Loucy (cell line): ENCODE measurements at regions not wholly inside any gene's neighbourhood (a gene's known extent, or its start where the extent isn't known, plus 50 kb on each side); places are given as distances from the start of the nearest gene placed in this dataset.

Source experiments
- H2AFZ ChIP-seq: fragments of 200-600 bp; sonication (generic); 2 replicates; pipeline ENCODE4 v1.6.0; 2016; ENCODE audit warnings: antibody characterized with exemption, mild to moderate bottlenecking, low read length, moderate library complexity
- H3F3A ChIP-seq: fragments of 200-600 bp; 2 replicates; pipeline ENCODE4 v1.6.0; 2016; ENCODE audit warnings: antibody characterized with exemption, low read depth, mild to moderate bottlenecking
- H3K27me3 ChIP-seq: fragments of 200-600 bp; sonication (generic); 2 replicates; pipeline ENCODE4 v1.6.1; 2014; ENCODE audit warnings: low read length, mild to moderate bottlenecking; ENCODE audit not compliant: insufficient read depth, poor library complexity, severe bottlenecking
- H3K36me3 ChIP-seq: fragments of 200-600 bp; sonication (generic); 2 replicates; pipeline ENCODE4 v1.6.1; 2016; ENCODE audit warnings: low read length; ENCODE audit not compliant: insufficient read depth
- H3K4me1 ChIP-seq: fragments of 200-600 bp; sonication (generic); 2 replicates; pipeline ENCODE4 v1.5.1; 2014; ENCODE audit warnings: low read length, mild to moderate bottlenecking; ENCODE audit not compliant: insufficient read depth, poor library complexity, severe bottlenecking
- H3K4me2 ChIP-seq: fragments of 200-600 bp; sonication (generic); 2 replicates; pipeline ENCODE4 v1.6.0; 2014; ENCODE audit warnings: antibody characterized with exemption, low read length, low read depth, mild to moderate bottlenecking; ENCODE audit not compliant: poor library complexity, severe bottlenecking
- H3K4me3 ChIP-seq: fragments of 200-600 bp; sonication (generic); 2 replicates; pipeline ENCODE4 v1.5.1; 2014; ENCODE audit warnings: low read length, mild to moderate bottlenecking, mixed read lengths; ENCODE audit not compliant: poor library complexity, severe bottlenecking
- H3K79me2 ChIP-seq: fragments of 200-600 bp; sonication (generic); 2 replicates; pipeline ENCODE4 v1.6.1; 2014; ENCODE audit warnings: low read length; ENCODE audit not compliant: insufficient read depth
- H3K9ac ChIP-seq: fragments of 200-600 bp; sonication (generic); 2 replicates; pipeline ENCODE4 v1.6.0; 2014; ENCODE audit warnings: mild to moderate bottlenecking, low read depth, low read length, moderate library complexity; ENCODE audit not compliant: poor library complexity, severe bottlenecking
- H3K9me2 ChIP-seq: fragments of 200-600 bp; sonication (generic); replicated peaks from 2 replicates; pipeline ENCODE4 v1.6.1; 2016; ENCODE audit warnings: low read depth, low read length, mixed read lengths
- H3K9me3 ChIP-seq: fragments of 200-600 bp; sonication (generic); 2 replicates; pipeline ENCODE4 v1.6.1; 2014; ENCODE audit warnings: mild to moderate bottlenecking, antibody characterized with exemption, low read length, low read depth; ENCODE audit not compliant: insufficient read depth
- H4K20me1 ChIP-seq: fragments of 200-600 bp; sonication (generic); 2 replicates; pipeline ENCODE4 v1.6.0; 2014; ENCODE audit warnings: antibody characterized with exemption, low read length, mild to moderate bottlenecking; ENCODE audit not compliant: insufficient read depth, poor library complexity, severe bottlenecking
- CTCF ChIP-seq: fragments of 200-600 bp; sonication (generic); conservative IDR thresholded peaks from 2 replicates; pipeline ENCODE4 v1.5.1; 2014; ENCODE audit warnings: mild to moderate bottlenecking, antibody characterized with exemption, low read length
- EZH2phosphoT487 ChIP-seq: fragments of 200-600 bp; IDR thresholded peaks from 2 replicates; pipeline ENCODE4 v1.6.1; 2018; ENCODE audit warnings: antibody characterized with exemption, mild to moderate bottlenecking, moderate library complexity, borderline replicate concordance

DNA sequence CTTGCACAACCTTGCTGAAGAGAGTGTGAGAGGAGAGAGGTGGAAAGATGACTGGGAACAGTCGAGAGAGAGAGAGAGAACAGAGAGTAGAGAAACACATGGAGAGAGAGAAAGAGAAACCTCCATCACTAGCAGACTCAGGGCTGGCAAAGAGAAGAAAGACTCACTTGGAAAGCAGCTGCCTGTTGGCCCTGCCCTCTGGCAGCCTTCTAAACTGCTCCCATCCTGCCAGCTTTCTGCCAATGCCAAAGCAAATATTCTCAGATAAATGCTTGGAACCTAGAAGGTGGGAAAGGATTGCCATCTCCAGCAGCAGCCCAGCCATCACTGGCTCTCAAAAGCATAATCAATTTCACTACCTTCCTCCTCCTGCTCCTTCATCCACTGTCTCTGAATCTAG is 107.9 kb upstream of the WSCD2 start:
- H3K4me2 ChIP-seq, result no peak overlapping the region
- no peak overlapping the region for H3K4me3 ChIP-seq
- no peak for TF ChIP-seq CTCF
- TF ChIP-seq EZH2phosphoT487, result no peak

DNA sequence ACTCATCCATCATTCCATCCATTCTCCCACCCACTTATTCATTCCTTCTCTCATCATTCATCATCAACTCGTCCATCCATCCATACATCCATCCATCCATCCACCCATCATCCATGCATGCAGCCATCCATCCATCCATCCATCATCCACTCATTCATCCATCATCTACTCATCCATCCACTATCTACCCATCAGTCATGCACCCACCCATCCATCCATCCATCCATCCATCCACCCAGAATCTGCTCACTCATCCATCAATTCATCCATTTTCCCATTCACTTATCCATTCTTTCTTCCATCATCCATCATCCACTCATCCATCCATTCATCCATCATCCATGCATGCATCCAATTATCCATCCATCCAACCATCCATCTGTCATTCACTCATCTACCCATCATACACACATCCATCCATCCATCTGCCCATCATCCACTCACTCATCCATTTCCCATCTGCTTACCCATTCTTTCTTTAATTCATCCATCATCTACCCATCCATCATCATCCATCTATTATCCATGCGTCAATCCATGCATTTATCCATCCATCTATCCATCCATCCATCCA is 107.1 kb upstream of the WSCD2 start:
- no peaks in the 10 kb centered on the region for H3K9me2 ChIP-seq
- no peak overlapping the region for H3K4me2 ChIP-seq
- TF ChIP-seq CTCF, result no peak
- TF ChIP-seq EZH2phosphoT487, result no peak
- H3K9me3 ChIP-seq, result no peaks in the 10 kb centered on the region
- H3K27me3 ChIP-seq, result no peaks in the 10 kb centered on the region
- no peaks in the 10 kb centered on the region for H3K79me2 ChIP-seq
- H3K4me1 ChIP-seq, result no peaks in the 10 kb centered on the region
- H2AFZ ChIP-seq, result no peak overlapping the region
- H3K9ac ChIP-seq, result no peak overlapping the region
- no peak overlapping the region for H3K4me3 ChIP-seq
- H3K36me3 ChIP-seq, result no peaks in the 10 kb centered on the region
- no peaks in the 10 kb centered on the region for H3F3A ChIP-seq
- H4K20me1 ChIP-seq, result no peaks in the 10 kb centered on the region

More for the DNA sequence above, 107.9 kb upstream of the WSCD2 start:
- Histone ChIP-seq H3K27me3 (no peaks in the 10 kb centered on the region), H3K9ac (no peak overlapping the region), H3K9me3 (no peaks in the 10 kb centered on the region), H3K4me1 (no peaks in the 10 kb centered on the region), H3K36me3 (no peaks in the 10 kb centered on the region), H3K79me2 (no peaks in the 10 kb centered on the region), H2AFZ (no peak overlapping the region), H3F3A (no peaks in the 10 kb centered on the region), H4K20me1 (no peaks in the 10 kb centered on the region), H3K9me2 (no peaks in the 10 kb centered on the region)

- Histone ChIP-seq H3K9me2 (no peaks in the 10 kb centered on the region), H3K9me3 (no peaks in the 10 kb centered on the region), H3K79me2 (no peaks in the 10 kb centered on the region), H4K20me1 (no peaks in the 10 kb centered on the region), H3K36me3 (no peaks in the 10 kb centered on the region), H3K27me3 (no peaks in the 10 kb centered on the region), H3K4me2 (no peak overlapping the region), H3K9ac (no peak overlapping the region), H3K4me3 (no peak overlapping the region), H3F3A (no peaks in the 10 kb centered on the region), H2AFZ (no peak overlapping the region), H3K4me1 (no peaks in the 10 kb centered on the region)
- TF ChIP-seq EZH2phosphoT487 (no peak), CTCF (no peak)
Observed at GRCh38 chr12:108029051-108029835, 99.8 kb upstream of the WSCD2 start.
